ENCODE measurements at regions not wholly inside any gene's neighbourhood (a gene's known extent, or its start where the extent isn't known, plus 50 kb on each side); places are given as distances from the start of the nearest gene placed in this dataset.

DNA sequence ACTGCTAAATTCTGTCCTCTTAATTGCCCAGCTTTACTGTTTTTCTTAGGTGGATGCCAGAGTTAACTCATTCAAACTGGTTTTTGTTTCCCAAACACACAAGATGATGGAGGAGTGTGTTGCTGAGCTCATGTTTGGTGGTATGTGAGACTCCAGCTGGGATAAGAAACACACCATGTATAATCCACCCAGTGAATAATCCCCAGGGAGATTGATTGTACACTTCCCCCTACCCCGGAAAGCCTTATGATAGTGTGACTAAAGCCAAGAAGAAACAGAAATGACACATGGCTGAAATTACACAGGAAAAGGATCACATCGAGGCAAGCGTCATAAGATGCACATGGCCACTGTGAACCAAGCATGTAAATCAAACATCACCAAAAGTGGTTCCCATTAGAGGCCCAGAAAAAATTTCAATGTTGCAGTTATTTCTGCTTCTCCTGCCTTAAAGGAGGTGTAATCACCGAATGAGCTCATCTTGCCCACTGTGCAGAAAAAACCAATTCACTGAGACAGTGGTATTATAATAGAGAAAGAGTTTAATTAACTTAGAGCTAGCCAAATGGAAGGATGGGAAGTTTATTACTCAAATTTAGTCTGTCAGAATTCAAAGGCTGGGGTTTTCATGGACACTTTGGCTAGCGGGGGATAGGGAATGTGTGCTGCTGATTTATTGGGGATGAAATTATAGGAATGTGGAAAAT is 56.7 kb upstream of the MAGI1 start:
- TF ChIP-seq IKZF1 (conservative IDR thresholded peaks at IDR 0.05) = no peak
- TF ChIP-seq, protein P1, sequence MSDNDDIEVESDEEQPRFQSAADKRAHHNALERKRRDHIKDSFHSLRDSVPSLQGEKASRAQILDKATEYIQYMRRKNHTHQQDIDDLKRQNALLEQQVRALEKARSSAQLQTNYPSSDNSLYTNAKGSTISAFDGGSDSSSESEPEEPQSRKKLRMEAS (IDR thresholded peaks at IDR 0.05; ENCODE audit: low read depth, low read length) = no peak
- TF ChIP-seq, protein P2, sequence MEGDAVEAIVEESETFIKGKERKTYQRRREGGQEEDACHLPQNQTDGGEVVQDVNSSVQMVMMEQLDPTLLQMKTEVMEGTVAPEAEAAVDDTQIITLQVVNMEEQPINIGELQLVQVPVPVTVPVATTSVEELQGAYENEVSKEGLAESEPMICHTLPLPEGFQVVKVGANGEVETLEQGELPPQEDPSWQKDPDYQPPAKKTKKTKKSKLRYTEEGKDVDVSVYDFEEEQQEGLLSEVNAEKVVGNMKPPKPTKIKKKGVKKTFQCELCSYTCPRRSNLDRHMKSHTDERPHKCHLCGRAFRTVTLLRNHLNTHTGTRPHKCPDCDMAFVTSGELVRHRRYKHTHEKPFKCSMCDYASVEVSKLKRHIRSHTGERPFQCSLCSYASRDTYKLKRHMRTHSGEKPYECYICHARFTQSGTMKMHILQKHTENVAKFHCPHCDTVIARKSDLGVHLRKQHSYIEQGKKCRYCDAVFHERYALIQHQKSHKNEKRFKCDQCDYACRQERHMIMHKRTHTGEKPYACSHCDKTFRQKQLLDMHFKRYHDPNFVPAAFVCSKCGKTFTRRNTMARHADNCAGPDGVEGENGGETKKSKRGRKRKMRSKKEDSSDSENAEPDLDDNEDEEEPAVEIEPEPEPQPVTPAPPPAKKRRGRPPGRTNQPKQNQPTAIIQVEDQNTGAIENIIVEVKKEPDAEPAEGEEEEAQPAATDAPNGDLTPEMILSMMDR (IDR thresholded peaks at IDR 0.05 in 2 of 3, conservative IDR thresholded peaks at IDR 0.05 in 1 of 3; ENCODE audit: control insufficient read depth in 2 of 3, extremely low read depth in 1 of 3, insufficient read depth in 1 of 3, low read depth in 3 of 3, low read length in 3 of 3) = no peak
- TF ChIP-seq SUPT20H (IDR thresholded peaks at IDR 0.05; ENCODE audit: borderline replicate concordance, control insufficient read depth, low read depth, low read length) = no peak
- TF ChIP-seq NFYB (IDR thresholded peaks at IDR 0.05; ENCODE audit: insufficient read depth, low read depth, low read length) = no peak
- no peak for TF ChIP-seq CREM (IDR thresholded peaks at IDR 0.05; ENCODE audit: low read depth)
- no peak for TF ChIP-seq CREB1 (IDR thresholded peaks at IDR 0.05; ENCODE audit: low read depth)
- no peak for TF ChIP-seq RFX5 (IDR thresholded peaks at IDR 0.05; ENCODE audit: low read depth, low read length)
- no peak for TF ChIP-seq POLR2A (IDR thresholded peaks at IDR 0.05; ENCODE audit: low read depth, low read length)
- TF ChIP-seq TBL1XR1 (IDR thresholded peaks at IDR 0.05; ENCODE audit: low read depth, low read length) = no peak

Measured in GM12878 (cell line).